SKM-1 treated with dmso at 0.1 percent for 144 hours (cell line): ENCODE measurements at regions not wholly inside any gene's neighbourhood (a gene's known extent, or its start where the extent isn't known, plus 50 kb on each side); places are given as distances from the start of the nearest gene placed in this dataset.

ENCODE experiments used
- DNase-seq: peaks from one replicate; lab custom pipeline; 2025; ENCODE audit not compliant: unreplicated experiment; lab: John Stamatoyannopoulos, UW

- DNase-seq = no peak
These were observed 56.1 kb upstream of the NKAIN2 start for GRCh38 chr6:123747515-123747914.

- no peak for DNase-seq
These were observed 57.8 kb upstream of the NKAIN2 start for GRCh38 chr6:123745895-123746294.

GRCh38 chr6:123744840-123745239 is 58.8 kb upstream of the NKAIN2 start:
- no peak for DNase-seq

- DNase-seq = no peak
These were observed 61.0 kb upstream of the NKAIN2 start for GRCh38 chr6:123742626-123743025.

- DNase-seq = no peak
These were observed 70.5 kb upstream of the NKAIN2 start for GRCh38 chr6:123733180-123733579.

- DNase-seq = no peak
These were observed 79.8 kb upstream of the TRDN start for GRCh38 chr6:123716506-123716905.

GRCh38 chr6:123715006-123715863 is 78.5 kb upstream of the TRDN start:
- peak; percentile 16 for DNase-seq

- no peak for DNase-seq
These were observed 76.1 kb upstream of the TRDN start for GRCh38 chr6:123712831-123713230.

GRCh38 chr6:123702943-123703342 is 66.2 kb upstream of the TRDN start:
- DNase-seq = no peak

- no peak for DNase-seq
These were observed 51.1 kb upstream of the TRDN start for GRCh38 chr6:123687864-123688263.
